ENCODE measurements at regions not wholly inside any gene's neighbourhood (a gene's known extent, or its start where the extent isn't known, plus 50 kb on each side); places are given as distances from the start of the nearest gene placed in this dataset.

GRCh38 chr7:37571806-37572205 lies 111.8 kb upstream of the GPR141 start:
- DNase-seq (no peak), ATAC-seq (ENCODE audit: low read depth) (no peak)
- Mint-ChIP-seq H3K4me1 (no peaks in the 10 kb centered on the region), H3K4me3 (no peak overlapping the region), H3K27ac (no peak overlapping the region), H3K27me3 (peaks cover 44% of the 10 kb centered on the region), H3K9me3 (ENCODE audit: insufficient read depth) (no peaks in the 10 kb centered on the region)
- CTCF ChIA-PET: no interaction called here
- Histone ChIP-seq H2AFZ (ENCODE audit: insufficient read depth, low read depth, low read length, poor library complexity, severe bottlenecking) (no peak overlapping the region), H3K4me3 (ENCODE audit: control extremely low read depth in 1 of 5, extremely low read depth in 1 of 5, insufficient read depth in 1 of 5, low read depth in 2 of 5, low read length in 4 of 5) (no peak overlapping the region), H3K4me1 (ENCODE audit: control insufficient read depth in 2 of 2, insufficient read depth in 2 of 2, low read length in 2 of 2) (no peaks in the 10 kb centered on the region), H3K9me3 (ENCODE audit: control extremely low read depth in 1 of 3, control insufficient read depth in 2 of 3, insufficient read depth in 1 of 3, low read length in 2 of 3) (peaks cover 0 to 3% (median 0%) of the 10 kb centered on the region in 3 donors), H3K79me2 (ENCODE audit: control insufficient read depth, insufficient read depth, low read length) (no peaks in the 10 kb centered on the region), H3K36me3 (replicated peaks in 1 of 2; ENCODE audit: control extremely low read depth in 1 of 2, control insufficient read depth in 1 of 2, extremely low read depth in 1 of 2, insufficient read depth in 2 of 2, low read length in 1 of 2) (no peaks in the 10 kb centered on the region), H3K4me2 (replicated peaks; ENCODE audit: low read depth, low read length, poor library complexity, severe bottlenecking) (no peak overlapping the region), H4K20me1 (ENCODE audit: control insufficient read depth, insufficient read depth, low read length, poor library complexity, severe bottlenecking) (no peaks in the 10 kb centered on the region), H3K9ac (ENCODE audit: low read length) (no peak overlapping the region), H3K27ac (ENCODE audit: low read length in 2 of 2) (no peak overlapping the region), H3K27me3 (replicated peaks in 1 of 4; ENCODE audit: control extremely low read depth in 1 of 4, control insufficient read depth in 3 of 4, insufficient read depth in 4 of 4, low read length in 3 of 4) (peaks cover 0 to 13% (median 0%) of the 10 kb centered on the region in 4 experiments)
- intact Hi-C loops (cut with micrococcal nuclease): no loop called here
- no peak for TF ChIP-seq EZH2 (IDR thresholded peaks at IDR 0.05; ENCODE audit: borderline replicate concordance, insufficient read depth, low read depth, low read length, poor library complexity, severe bottlenecking)
- no peak for TF ChIP-seq CTCF (IDR thresholded peaks at IDR 0.05)
- WGBS (ENCODE audit: insufficient coverage): 38% methylated on average over 3 of the region's 3 CpGs
- POLR2A ChIA-PET: no interaction called here

- Mint-ChIP-seq H3K4me1 (no peaks in the 10 kb centered on the region), H3K9me3 (ENCODE audit: insufficient read depth) (no peaks in the 10 kb centered on the region), H3K4me3 (no peak overlapping the region), H3K27ac (no peak overlapping the region), H3K27me3 (peaks cover 15% of the 10 kb centered on the region)
- Histone ChIP-seq H3K27me3 (replicated peaks in 1 of 4; ENCODE audit: control extremely low read depth in 1 of 4, control insufficient read depth in 3 of 4, insufficient read depth in 4 of 4, low read length in 3 of 4) (peaks cover 0 to 3% (median 0%) of the 10 kb centered on the region in 4 experiments), H3K36me3 (replicated peaks in 1 of 2; ENCODE audit: control extremely low read depth in 1 of 2, control insufficient read depth in 1 of 2, extremely low read depth in 1 of 2, insufficient read depth in 2 of 2, low read length in 1 of 2) (no peaks in the 10 kb centered on the region), H3K27ac (ENCODE audit: low read length in 2 of 2) (no peak overlapping the region), H2AFZ (ENCODE audit: insufficient read depth, low read depth, low read length, poor library complexity, severe bottlenecking) (no peak overlapping the region), H3K4me1 (ENCODE audit: control insufficient read depth in 2 of 2, insufficient read depth in 2 of 2, low read length in 2 of 2) (no peaks in the 10 kb centered on the region), H3K4me2 (replicated peaks; ENCODE audit: low read depth, low read length, poor library complexity, severe bottlenecking) (no peak overlapping the region), H3K4me3 (ENCODE audit: control extremely low read depth in 1 of 5, extremely low read depth in 1 of 5, insufficient read depth in 1 of 5, low read depth in 2 of 5, low read length in 4 of 5) (no peak overlapping the region), H4K20me1 (ENCODE audit: control insufficient read depth, insufficient read depth, low read length, poor library complexity, severe bottlenecking) (no peaks in the 10 kb centered on the region), H3K9me3 (ENCODE audit: control extremely low read depth in 1 of 3, control insufficient read depth in 2 of 3, insufficient read depth in 1 of 3, low read length in 2 of 3) (no peaks in the 10 kb centered on the region), H3K9ac (ENCODE audit: low read length) (no peak overlapping the region), H3K79me2 (ENCODE audit: control insufficient read depth, insufficient read depth, low read length) (no peaks in the 10 kb centered on the region)
- ChIA-PET POLR2A (no interaction called here), CTCF (no interaction called here)
- DNase-seq: no peak
- WGBS (ENCODE audit: insufficient coverage): no CpG with 5 or more reads among the region's 2 CpGs
- ATAC-seq (ENCODE audit: low read depth): no peak
- intact Hi-C loops (cut with micrococcal nuclease): no loop called here
- TF ChIP-seq EZH2 (IDR thresholded peaks at IDR 0.05; ENCODE audit: borderline replicate concordance, insufficient read depth, low read depth, low read length, poor library complexity, severe bottlenecking): no peak
- no peak for TF ChIP-seq CTCF (IDR thresholded peaks at IDR 0.05)
These were observed 106.2 kb upstream of the GPR141 start for GRCh38 chr7:37577412-37577811.
